GM12878 (cell line): ENCODE measurements at regions not wholly inside any gene's neighbourhood (a gene's known extent, or its start where the extent isn't known, plus 50 kb on each side); places are given as distances from the start of the nearest gene placed in this dataset.

Experiments used
- ETV6 ChIP-seq, 2 experiments: fragments of 450-650 bp in 1 of 2; IDR thresholded peaks in 1 of 2; conservative IDR thresholded peaks in 1 of 2; 2 replicates each; pipeline ENCODE4 v1.6.1; 2014; ENCODE audit warnings: antibody characterized with exemption in 1 of 2, borderline replicate concordance in 1 of 2, low read depth in 1 of 2, mild to moderate bottlenecking in 1 of 2, moderate library complexity in 1 of 2
- GATAD2B ChIP-seq: fragments of 450-650 bp; conservative IDR thresholded peaks from 2 replicates; pipeline ENCODE4 v1.6.1; 2017; ENCODE audit warnings: low read depth, mild to moderate bottlenecking, moderate library complexity
- HDAC6 ChIP-seq: fragments of 200-600 bp; sonication (generic); IDR thresholded peaks from one replicate; pipeline ENCODE4 v1.8.0; 2017; ENCODE audit warnings: antibody characterized with exemption; ENCODE audit not compliant: unreplicated experiment
- HSF1 ChIP-seq: fragments of 150-350 bp; IDR thresholded peaks from 2 replicates; pipeline ENCODE4 v1.6.1; 2014; ENCODE audit warnings: mild to moderate bottlenecking, low read depth, low read length
- MAX ChIP-seq: IDR thresholded peaks from 2 replicates; pipeline ENCODE4 v1.6.1; 2012; ENCODE audit warnings: low read depth, low read length, improper control_type of control experiment
- NFYB ChIP-seq: IDR thresholded peaks from 2 replicates; pipeline ENCODE4 v1.6.1; 2011; ENCODE audit warnings: low read depth, mild to moderate bottlenecking, low read length, improper control_type of control experiment, moderate library complexity; ENCODE audit not compliant: insufficient read depth
- RAD21 ChIP-seq: IDR thresholded peaks from 2 replicates; pipeline ENCODE4 v1.6.1; 2011; ENCODE audit warnings: mild to moderate bottlenecking, low read depth, low read length, moderate library complexity; ENCODE audit not compliant: insufficient read depth
- TARDBP ChIP-seq: IDR thresholded peaks from 2 replicates; pipeline ENCODE4 v1.6.1; 2016; ENCODE audit warnings: borderline replicate concordance
- TCF7 ChIP-seq: IDR thresholded peaks from 2 replicates; pipeline ENCODE4 v1.6.1; 2014; ENCODE audit warnings: antibody characterized with exemption, borderline replicate concordance
- USF1 ChIP-seq: IDR thresholded peaks from 2 replicates; pipeline ENCODE4 v1.6.1; 2011; ENCODE audit warnings: borderline replicate concordance, low read depth, mild to moderate bottlenecking, moderate library complexity, mixed read lengths, low read length; ENCODE audit not compliant: insufficient read depth; ENCODE audit errors: extremely low read length
- TF ChIP-seq, protein P1 (sequence below): fragments of 450-650 bp; IDR thresholded peaks from 2 replicates; pipeline ENCODE4 v1.6.1; 2017; ENCODE audit warnings: borderline replicate concordance

DNA sequence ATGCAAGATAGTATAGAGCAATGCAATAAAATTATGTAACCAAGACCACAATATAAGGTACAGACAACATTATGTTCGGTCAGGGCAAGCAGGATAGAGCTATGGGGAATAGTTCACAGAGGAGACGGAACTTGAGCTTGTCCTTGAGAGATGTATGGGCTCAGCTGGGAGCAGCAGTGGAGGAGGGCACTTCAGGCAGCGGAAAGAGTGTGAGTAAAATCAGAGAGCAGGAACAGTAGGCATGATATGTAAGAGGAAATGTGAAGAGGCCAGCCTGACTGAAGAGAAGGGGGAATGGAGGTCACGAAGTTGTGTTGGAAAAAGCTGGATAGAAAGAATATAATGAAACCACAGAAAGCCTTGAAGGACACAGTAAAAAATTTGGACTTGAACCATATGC lies 217.2 kb upstream of the NOCT start (continued):
- no peak for TF ChIP-seq USF1
- no peak for TF ChIP-seq MAX
- TF ChIP-seq HSF1 = no peak
- no peak for TF ChIP-seq NFYB
- no peak for TF ChIP-seq GATAD2B
- TF ChIP-seq, protein P1, sequence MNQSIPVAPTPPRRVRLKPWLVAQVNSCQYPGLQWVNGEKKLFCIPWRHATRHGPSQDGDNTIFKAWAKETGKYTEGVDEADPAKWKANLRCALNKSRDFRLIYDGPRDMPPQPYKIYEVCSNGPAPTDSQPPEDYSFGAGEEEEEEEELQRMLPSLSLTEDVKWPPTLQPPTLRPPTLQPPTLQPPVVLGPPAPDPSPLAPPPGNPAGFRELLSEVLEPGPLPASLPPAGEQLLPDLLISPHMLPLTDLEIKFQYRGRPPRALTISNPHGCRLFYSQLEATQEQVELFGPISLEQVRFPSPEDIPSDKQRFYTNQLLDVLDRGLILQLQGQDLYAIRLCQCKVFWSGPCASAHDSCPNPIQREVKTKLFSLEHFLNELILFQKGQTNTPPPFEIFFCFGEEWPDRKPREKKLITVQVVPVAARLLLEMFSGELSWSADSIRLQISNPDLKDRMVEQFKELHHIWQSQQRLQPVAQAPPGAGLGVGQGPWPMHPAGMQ = no peak
- no peak for TF ChIP-seq TARDBP
- no peak for TF ChIP-seq TCF7
- no peak for TF ChIP-seq RAD21
- no peak for TF ChIP-seq HDAC6
- TF ChIP-seq ETV6 (conservative IDR thresholded peaks at IDR 0.05 in 1 of 2, IDR thresholded peaks at IDR 0.05 in 1 of 2; ENCODE audit: borderline replicate concordance in 1 of 2, low read depth in 1 of 2) = no peak
